Activated B cell treated with CpG ODN at 0.5 μM for 24 hours (primary cell): ENCODE measurements at regions not wholly inside any gene's neighbourhood (a gene's known extent, or its start where the extent isn't known, plus 50 kb on each side); places are given as distances from the start of the nearest gene placed in this dataset.
A peak's percentile ranks its signal among the peaks of the same experiment; 100 is the strongest.

Source experiments
- ATAC-seq: fragments of 200-7000 bp; cut with Tn5 transposase; one replicate; pipeline ENCODE4 v1.10.0; 2021; ENCODE audit warnings: low read depth, mild to moderate bottlenecking, moderate library complexity
- CTCF ChIA-PET: fragments of 350-600 bp; sonication (Branson Sonifier 250); formaldehyde crosslinking; loops from one replicate; lab custom pipeline; 2021; ENCODE audit warnings: antibody characterized with exemption; lab: Charles Lee
- POLR2A ChIA-PET: fragments of 350-600 bp; sonication (Branson Sonifier 250); formaldehyde crosslinking; loops from one replicate; lab custom pipeline; 2021; ENCODE audit warnings: antibody characterized with exemption; lab: Charles Lee
- DNase-seq: peaks from one replicate; pipeline ENCODE4 v3.0.0; 2022
- H3K27ac Mint-ChIP-seq: one replicate; pipeline ENCODE4 v1.8.0; 2020; ENCODE audit warnings: mixed read lengths
- H3K27me3 Mint-ChIP-seq: one replicate; pipeline ENCODE4 v1.8.0; 2021; ENCODE audit warnings: mixed read lengths
- H3K36me3 Mint-ChIP-seq: one replicate; pipeline ENCODE4 v1.8.0; 2021; ENCODE audit warnings: low read depth, mixed read lengths
- H3K4me1 Mint-ChIP-seq: one replicate; pipeline ENCODE4 v1.8.0; 2021; ENCODE audit warnings: mixed read lengths
- H3K4me3 Mint-ChIP-seq: one replicate; pipeline ENCODE4 v1.8.0; 2020; ENCODE audit warnings: mild to moderate bottlenecking, mixed read lengths
- H3K9me3 Mint-ChIP-seq: one replicate; pipeline ENCODE4 v1.8.0; 2020; ENCODE audit warnings: mixed read lengths
- intact Hi-C: fragments of 100-400 bp; cut with micrococcal nuclease; formaldehyde crosslinking; loops from one replicate; pipeline ENCODE4 v1.15.1; 2024
- TF ChIP-seq, protein P1 (sequence below): fragments of 200-600 bp; IDR thresholded peaks from one replicate; pipeline ENCODE4 v1.8.0; 2022; ENCODE audit warnings: antibody characterized with exemption, mild to moderate bottlenecking

- H3K4me1 Mint-ChIP-seq, result no peaks in the 10 kb centered on the region
- no peak for ATAC-seq
- no peak overlapping the region for H3K27ac Mint-ChIP-seq
- POLR2A ChIA-PET, result no interaction called here
- H3K9me3 Mint-ChIP-seq, result peaks cover 16% of the 10 kb centered on the region
- H3K27me3 Mint-ChIP-seq, result no peaks in the 10 kb centered on the region
- intact Hi-C loops, result no loop called here
- no peaks in the 10 kb centered on the region for H3K36me3 Mint-ChIP-seq
- no peak overlapping the region for H3K4me3 Mint-ChIP-seq
- TF ChIP-seq, protein P1, sequence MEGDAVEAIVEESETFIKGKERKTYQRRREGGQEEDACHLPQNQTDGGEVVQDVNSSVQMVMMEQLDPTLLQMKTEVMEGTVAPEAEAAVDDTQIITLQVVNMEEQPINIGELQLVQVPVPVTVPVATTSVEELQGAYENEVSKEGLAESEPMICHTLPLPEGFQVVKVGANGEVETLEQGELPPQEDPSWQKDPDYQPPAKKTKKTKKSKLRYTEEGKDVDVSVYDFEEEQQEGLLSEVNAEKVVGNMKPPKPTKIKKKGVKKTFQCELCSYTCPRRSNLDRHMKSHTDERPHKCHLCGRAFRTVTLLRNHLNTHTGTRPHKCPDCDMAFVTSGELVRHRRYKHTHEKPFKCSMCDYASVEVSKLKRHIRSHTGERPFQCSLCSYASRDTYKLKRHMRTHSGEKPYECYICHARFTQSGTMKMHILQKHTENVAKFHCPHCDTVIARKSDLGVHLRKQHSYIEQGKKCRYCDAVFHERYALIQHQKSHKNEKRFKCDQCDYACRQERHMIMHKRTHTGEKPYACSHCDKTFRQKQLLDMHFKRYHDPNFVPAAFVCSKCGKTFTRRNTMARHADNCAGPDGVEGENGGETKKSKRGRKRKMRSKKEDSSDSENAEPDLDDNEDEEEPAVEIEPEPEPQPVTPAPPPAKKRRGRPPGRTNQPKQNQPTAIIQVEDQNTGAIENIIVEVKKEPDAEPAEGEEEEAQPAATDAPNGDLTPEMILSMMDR, result no peak
- CTCF ChIA-PET, result no interaction called here
- peak; percentile 3 for DNase-seq
Observed at GRCh38 chr15:25175033-25175788, 220.4 kb downstream of the SNRPN start.

GRCh38 chr15:25175789-25176615 lies 221.2 kb downstream of the SNRPN start:
- CTCF ChIA-PET, result no interaction called here
- DNase-seq (peak; percentile 10), ATAC-seq (no peak)
- no peak overlapping the region for H3K4me3 Mint-ChIP-seq
- H3K36me3 Mint-ChIP-seq, result no peaks in the 10 kb centered on the region
- peaks cover 17% of the 10 kb centered on the region for H3K9me3 Mint-ChIP-seq
- POLR2A ChIA-PET, result no interaction called here
- H3K4me1 Mint-ChIP-seq, result no peaks in the 10 kb centered on the region
- TF ChIP-seq, protein P1, result no peak
- H3K27me3 Mint-ChIP-seq, result no peaks in the 10 kb centered on the region
- no peak overlapping the region for H3K27ac Mint-ChIP-seq
- intact Hi-C loops, result no loop called here

DNA sequence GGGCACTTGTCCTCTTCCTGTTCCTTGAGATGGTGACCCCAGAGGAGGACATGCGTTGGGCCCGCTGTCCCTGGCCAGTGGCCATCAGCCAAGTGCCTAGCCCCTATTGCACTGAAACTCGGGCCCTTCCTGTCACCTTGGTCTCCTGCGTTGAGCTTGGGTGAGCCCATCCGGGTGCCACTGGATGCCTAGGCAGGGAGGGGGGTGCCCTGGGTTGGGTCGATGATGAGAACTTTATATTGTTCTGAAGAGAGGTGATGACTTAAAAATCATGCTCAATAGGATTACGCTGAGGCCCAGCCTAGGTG lies 221.8 kb downstream of the SNRPN start:
- Mint-ChIP-seq H3K4me1 (no peaks in the 10 kb centered on the region), H3K27ac (no peak overlapping the region), H3K27me3 (no peaks in the 10 kb centered on the region), H3K9me3 (peaks cover 17% of the 10 kb centered on the region), H3K36me3 (no peaks in the 10 kb centered on the region), H3K4me3 (no peak overlapping the region)
- TF ChIP-seq, protein P1, result no peak
- no peak for ATAC-seq
- ChIA-PET POLR2A (no interaction called here), CTCF (no interaction called here)
- intact Hi-C loops, result no loop called here
- DNase-seq, result no peak

DNA sequence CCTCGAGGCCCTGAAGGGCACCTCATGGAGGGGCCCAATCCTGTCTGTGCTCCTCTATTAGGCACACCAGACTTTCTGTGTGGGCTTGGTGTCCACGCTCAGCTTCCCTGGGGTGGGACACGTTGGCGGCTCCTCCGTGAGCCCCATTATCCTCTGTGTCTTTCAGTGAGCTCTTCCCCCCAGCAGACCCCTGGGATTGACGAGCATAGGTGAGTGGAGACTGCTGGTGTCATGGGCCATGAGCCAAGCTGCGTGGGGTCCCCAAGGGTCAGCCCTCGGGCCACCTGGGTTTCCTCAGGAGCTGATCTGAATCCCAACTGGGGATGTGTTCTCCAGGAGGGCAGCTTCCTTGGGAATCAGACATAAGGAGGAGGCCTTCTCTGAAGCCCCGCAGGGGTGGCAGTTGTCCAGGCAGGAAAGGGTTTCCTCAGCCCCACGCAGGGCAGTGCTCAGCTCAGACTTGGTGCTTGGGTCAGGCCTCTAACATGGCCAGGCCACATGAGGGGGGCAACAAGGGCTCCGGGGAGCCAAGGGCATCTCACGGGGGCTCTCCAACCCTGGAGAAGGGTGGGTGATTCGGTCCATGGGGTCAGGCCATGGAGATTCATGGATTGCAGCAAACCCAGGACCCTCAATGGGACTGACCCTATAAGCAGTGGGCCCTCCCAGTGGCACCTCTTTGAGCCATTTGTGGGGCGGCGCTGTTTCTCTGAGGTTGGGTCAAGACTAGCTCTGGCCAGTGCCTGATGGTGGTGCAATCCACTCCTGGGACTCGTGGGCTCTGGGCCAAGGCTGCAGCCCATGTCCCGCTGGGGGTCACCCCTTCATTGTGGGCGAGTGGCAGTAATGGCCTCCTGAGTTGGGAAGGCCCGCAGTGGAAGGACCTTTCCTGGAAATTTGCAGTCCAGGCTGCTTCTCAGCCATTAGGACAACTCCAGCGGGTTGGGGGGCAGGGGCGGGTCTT lies 222.5 kb downstream of the SNRPN start:
- peak; percentile 5 for DNase-seq
- TF ChIP-seq, protein P1, result no peak
- CTCF ChIA-PET, result no interaction called here

More for the DNA sequence above, 222.5 kb downstream of the SNRPN start:
- H3K27me3 Mint-ChIP-seq, result no peaks in the 10 kb centered on the region
- POLR2A ChIA-PET, result no interaction called here
- peaks cover 17% of the 10 kb centered on the region for H3K9me3 Mint-ChIP-seq
- H3K4me3 Mint-ChIP-seq, result no peak overlapping the region
- intact Hi-C loops, result no loop called here
- no peak overlapping the region for H3K27ac Mint-ChIP-seq
- H3K36me3 Mint-ChIP-seq, result no peaks in the 10 kb centered on the region
- no peaks in the 10 kb centered on the region for H3K4me1 Mint-ChIP-seq
- ATAC-seq, result no peak
